ENCODE measurements at regions not wholly inside any gene's neighbourhood (a gene's known extent, or its start where the extent isn't known, plus 50 kb on each side); places are given as distances from the start of the nearest gene placed in this dataset.

DNA sequence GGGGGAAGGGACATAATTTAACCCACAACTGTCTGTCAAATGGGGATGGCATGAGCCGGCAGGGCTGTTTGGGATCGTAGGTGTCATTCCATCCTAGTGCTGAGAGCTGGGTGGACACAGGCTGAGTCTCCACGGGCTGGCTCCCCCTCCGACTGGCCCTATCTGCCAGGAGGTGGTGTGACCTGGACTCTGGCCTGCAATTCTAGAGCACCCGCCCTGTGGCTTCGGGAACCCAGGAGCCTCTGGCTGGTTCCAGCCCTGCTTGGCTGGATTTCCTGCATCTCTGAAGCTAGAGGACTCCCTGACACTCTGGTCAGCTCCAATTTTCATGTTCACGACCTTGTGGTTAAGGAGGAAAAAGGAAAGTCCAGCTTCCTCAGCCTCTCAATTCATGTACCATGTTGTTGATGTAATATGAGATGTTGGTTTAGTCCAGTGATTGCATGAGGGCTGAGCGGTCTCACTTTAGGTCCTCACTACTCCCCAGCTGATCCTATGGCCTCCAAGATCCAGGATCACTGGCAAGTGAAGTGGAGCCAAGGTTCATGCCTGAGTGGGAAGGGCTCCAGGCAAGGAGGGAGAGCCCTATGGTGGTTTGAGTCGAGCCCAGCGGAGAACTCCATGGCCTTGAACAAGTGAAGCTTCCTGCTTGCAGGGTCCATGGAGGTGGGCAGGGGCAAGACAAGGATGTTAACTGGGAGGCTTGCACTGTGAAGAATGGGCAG lies 169.1 kb downstream of the NDUFA10 start:
- Histone ChIP-seq H3K4me3 (replicated peaks; ENCODE audit: low read depth, low read length) (no peak overlapping the region), H3K36me3 (ENCODE audit: control insufficient read depth, insufficient read depth, low read length) (no peaks in the 10 kb centered on the region), H3K27me3 (replicated peaks; ENCODE audit: control insufficient read depth, insufficient read depth, low read length) (no peaks in the 10 kb centered on the region)
- DNase-seq (ENCODE audit: extremely low read depth, insufficient read length) = no peak
- TF ChIP-seq CTCF (IDR thresholded peaks at IDR 0.05; ENCODE audit: insufficient read depth, low read length, poor library complexity, severe bottlenecking) = no peak

- DNase-seq (ENCODE audit: extremely low read depth, insufficient read length) = no peak
Measured at GRCh38 chr2:239854596-239854995, 170.5 kb downstream of the NDUFA10 start.

DNA sequence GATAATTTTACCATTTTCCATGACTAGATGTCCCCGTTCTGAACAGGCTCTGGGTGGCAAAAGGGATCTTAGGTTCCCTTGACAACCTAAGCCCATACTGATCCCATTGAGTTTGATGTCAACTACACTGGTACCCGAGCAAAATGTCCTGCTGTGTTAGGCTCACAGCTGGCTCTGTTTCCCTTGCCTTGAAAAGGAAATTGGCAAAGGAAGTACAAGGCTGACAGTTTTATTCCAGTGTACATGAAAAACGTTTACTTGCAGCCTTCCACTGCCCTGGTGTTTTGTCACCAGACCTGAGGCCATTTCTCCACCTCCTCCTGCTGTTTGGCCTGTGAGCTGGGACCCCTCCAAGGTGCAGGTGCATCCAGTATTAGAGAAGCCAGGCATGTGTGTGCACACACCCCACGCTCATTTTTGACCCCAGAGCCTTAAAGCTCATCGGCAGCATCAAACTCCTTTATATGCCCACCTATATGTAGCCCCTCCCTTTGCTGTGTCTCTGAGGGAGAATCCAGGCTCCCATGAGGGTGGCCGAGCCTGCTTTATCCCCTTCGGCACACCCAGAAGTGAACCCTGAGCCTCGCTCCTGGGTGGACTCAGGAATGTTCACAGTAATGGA lies 171.3 kb downstream of the NDUFA10 start:
- TF ChIP-seq CTCF (IDR thresholded peaks at IDR 0.05; ENCODE audit: insufficient read depth, low read length, poor library complexity, severe bottlenecking) = no peak
- Histone ChIP-seq H3K27me3 (replicated peaks; ENCODE audit: control insufficient read depth, insufficient read depth, low read length) (no peaks in the 10 kb centered on the region), H3K4me3 (replicated peaks; ENCODE audit: low read depth, low read length) (no peak overlapping the region), H3K36me3 (ENCODE audit: control insufficient read depth, insufficient read depth, low read length) (no peaks in the 10 kb centered on the region)
- DNase-seq (ENCODE audit: extremely low read depth, insufficient read length) = no peak

More at GRCh38 chr2:239854596-239854995, 170.5 kb downstream of the NDUFA10 start:
- H3K27me3 ChIP-seq (replicated peaks; ENCODE audit: control insufficient read depth, insufficient read depth, low read length) = no peaks in the 10 kb centered on the region
- H3K36me3 ChIP-seq (ENCODE audit: control insufficient read depth, insufficient read depth, low read length) = no peaks in the 10 kb centered on the region
- no peak overlapping the region for H3K4me3 ChIP-seq (replicated peaks; ENCODE audit: low read depth, low read length)
- no peak for TF ChIP-seq CTCF (IDR thresholded peaks at IDR 0.05; ENCODE audit: insufficient read depth, low read length, poor library complexity, severe bottlenecking)

GRCh38 chr2:239853121-239853520 lies 172.0 kb downstream of the NDUFA10 start:
- Histone ChIP-seq H3K4me3 (replicated peaks; ENCODE audit: low read depth, low read length) (no peak overlapping the region), H3K36me3 (ENCODE audit: control insufficient read depth, insufficient read depth, low read length) (no peaks in the 10 kb centered on the region), H3K27me3 (replicated peaks; ENCODE audit: control insufficient read depth, insufficient read depth, low read length) (no peaks in the 10 kb centered on the region)
- DNase-seq (ENCODE audit: extremely low read depth, insufficient read length) = no peak
- TF ChIP-seq CTCF (IDR thresholded peaks at IDR 0.05; ENCODE audit: insufficient read depth, low read length, poor library complexity, severe bottlenecking) = no peak

DNA sequence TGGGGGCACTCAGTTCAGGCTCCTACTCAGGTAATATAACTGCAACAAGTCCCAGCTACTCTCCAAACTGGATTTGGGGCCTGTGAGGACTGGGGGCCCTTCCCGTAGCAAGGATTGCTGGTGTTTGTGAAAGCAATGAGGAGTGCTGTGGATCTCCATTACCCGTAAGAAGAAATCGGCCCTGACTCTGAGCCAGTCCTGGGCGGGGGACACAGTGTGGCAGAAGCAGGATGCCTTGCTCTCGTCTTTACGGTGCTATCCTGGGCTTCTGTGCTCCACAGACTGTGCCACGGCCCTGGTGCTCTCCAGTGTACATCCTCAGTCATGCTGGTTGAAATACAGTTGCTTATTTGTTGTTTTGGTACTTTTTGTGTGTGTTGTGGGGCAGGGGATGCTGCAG lies 172.9 kb downstream of the NDUFA10 start:
- no peaks in the 10 kb centered on the region for H3K36me3 ChIP-seq (ENCODE audit: control insufficient read depth, insufficient read depth, low read length)

More for the DNA sequence above, 172.9 kb downstream of the NDUFA10 start:
- Histone ChIP-seq H3K27me3 (replicated peaks; ENCODE audit: control insufficient read depth, insufficient read depth, low read length) (no peaks in the 10 kb centered on the region), H3K4me3 (replicated peaks; ENCODE audit: low read depth, low read length) (no peak overlapping the region)
- DNase-seq (ENCODE audit: extremely low read depth, insufficient read length) = no peak
- TF ChIP-seq CTCF (IDR thresholded peaks at IDR 0.05; ENCODE audit: insufficient read depth, low read length, poor library complexity, severe bottlenecking) = no peak

All from GM06990 (cell line).